GM12892 (cell line): ENCODE measurements at regions not wholly inside any gene's neighbourhood (a gene's known extent, or its start where the extent isn't known, plus 50 kb on each side); places are given as distances from the start of the nearest gene placed in this dataset.

Source experiments
- DNase-seq: peaks from one replicate; pipeline ENCODE4 v3.0.0; 2011; ENCODE audit not compliant: insufficient read length
- FAIRE-seq: peaks from 2 replicates; lab custom pipeline; 2011; peaks lifted over from hg19 to GRCh38; lab: Jason Lieb, UNC
- POLR2A ChIP-seq: IDR thresholded peaks from 2 replicates; pipeline ENCODE4 v1.6.1; 2011; ENCODE audit warnings: low read depth, low read length, control low read depth
- POLR2AphosphoS5 ChIP-seq: IDR thresholded peaks from 2 replicates; pipeline ENCODE4 v1.6.1; 2011; ENCODE audit warnings: low read depth, low read length, control low read depth
- TAF1 ChIP-seq: IDR thresholded peaks from 2 replicates; pipeline ENCODE4 v1.6.1; 2011; ENCODE audit warnings: low read depth, mild to moderate bottlenecking, control low read depth, low read length, borderline replicate concordance

- TF ChIP-seq TAF1 (no peak), POLR2AphosphoS5 (no peak), POLR2A (no peak)
- DNase-seq (no peak), FAIRE-seq (no peak)
Observed at GRCh38 chr1:195394567-195394966, 1213.7 kb downstream of the KCNT2 start.

GRCh38 chr1:195376190-195376589 lies 1232.0 kb downstream of the KCNT2 start:
- no peak for DNase-seq
- FAIRE-seq, result no peak
- TF ChIP-seq POLR2AphosphoS5 (no peak), POLR2A (no peak), TAF1 (no peak)

- no peak for FAIRE-seq
- TF ChIP-seq POLR2AphosphoS5 (no peak), POLR2A (no peak), TAF1 (no peak)
Observed at GRCh38 chr1:195373856-195374255, 1234.4 kb downstream of the KCNT2 start.

DNA sequence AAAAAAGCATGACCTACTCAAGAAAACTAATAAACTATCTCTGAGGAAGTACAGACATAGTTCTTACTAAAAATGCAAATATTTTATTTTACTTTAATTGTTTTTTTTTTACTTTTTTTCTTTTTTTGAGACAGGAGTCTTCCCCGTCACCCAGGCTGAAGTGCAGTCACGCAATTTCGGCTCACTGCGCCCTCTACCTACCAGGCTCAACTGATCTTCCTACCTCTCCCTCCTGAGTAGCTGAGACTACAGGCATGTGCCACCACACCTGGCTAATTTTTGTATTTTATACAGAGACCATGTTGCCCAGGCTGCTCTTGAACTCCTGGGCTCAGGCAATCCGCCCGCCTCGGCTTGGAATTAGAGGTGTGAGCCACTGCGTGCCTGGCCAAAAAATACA lies 1263.1 kb downstream of the KCNT2 start:
- no peak for DNase-seq
- TF ChIP-seq POLR2AphosphoS5, result no peak
- no peak for TF ChIP-seq POLR2A
- no peak for TF ChIP-seq TAF1
- FAIRE-seq, result no peak

More at GRCh38 chr1:195373856-195374255, 1234.4 kb downstream of the KCNT2 start:
- no peak for DNase-seq

DNA sequence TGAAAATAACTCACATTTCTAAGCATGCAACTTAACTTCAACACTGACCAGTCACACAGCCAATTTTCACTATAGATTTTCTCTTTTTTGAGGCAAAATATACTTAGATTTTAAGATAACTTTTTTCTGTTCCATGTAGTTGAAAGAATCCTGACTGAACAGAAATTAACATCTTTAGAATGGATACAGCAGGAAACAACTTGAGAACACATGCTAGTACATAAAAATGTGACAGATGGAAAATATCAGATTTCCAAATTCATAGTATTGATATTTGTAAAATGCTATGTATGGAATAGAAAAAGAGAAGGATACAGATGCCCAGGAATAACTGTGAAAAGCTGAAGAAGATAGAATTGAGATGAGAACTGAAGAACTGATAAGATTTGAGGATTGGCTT lies 1270.6 kb downstream of the KCNT2 start:
- no peak for FAIRE-seq
- no peak for DNase-seq
- TF ChIP-seq POLR2A (no peak), TAF1 (no peak), POLR2AphosphoS5 (no peak)

DNA sequence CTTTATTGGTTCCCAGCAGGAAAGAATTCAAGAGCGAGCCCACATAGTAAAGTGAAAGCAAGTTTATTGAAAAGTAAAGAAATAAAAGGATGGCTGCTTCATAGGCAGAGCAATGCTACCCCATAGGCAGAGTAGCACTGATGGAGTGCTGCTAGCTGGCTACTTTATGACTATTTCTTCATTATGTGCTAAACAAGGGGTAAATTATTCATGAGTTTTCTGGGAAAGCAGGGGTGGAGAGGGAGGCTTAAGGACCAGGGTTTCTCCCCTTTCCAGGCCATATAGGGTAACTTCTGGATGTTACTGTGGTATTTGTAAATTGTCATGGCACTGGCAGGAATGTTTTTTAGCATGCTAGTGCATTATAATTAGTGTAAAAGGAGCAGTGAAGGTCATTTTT lies 1271.4 kb downstream of the KCNT2 start:
- no peak for FAIRE-seq
- no peak for DNase-seq
- TF ChIP-seq POLR2AphosphoS5, result no peak
- TF ChIP-seq TAF1, result no peak
- TF ChIP-seq POLR2A, result no peak

DNA sequence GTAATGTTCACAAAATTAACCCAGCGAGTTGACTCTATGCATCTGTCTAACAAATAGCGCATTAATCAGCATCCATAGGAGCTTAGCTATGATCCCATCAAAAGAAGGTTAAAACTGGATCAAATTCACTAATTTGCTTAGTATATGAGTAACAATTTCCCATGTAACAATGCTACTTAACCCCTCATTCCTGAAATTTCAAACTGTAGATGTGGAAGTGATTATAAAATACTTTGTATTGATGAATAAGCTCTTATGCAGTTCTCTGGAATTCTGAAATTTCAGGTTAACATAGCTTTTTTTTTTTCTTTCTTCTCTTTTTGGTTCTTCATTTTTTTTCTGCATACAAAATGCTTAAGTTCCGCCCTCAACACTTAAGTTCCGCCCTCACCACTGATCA lies 1272.7 kb downstream of the KCNT2 start:
- DNase-seq (no peak), FAIRE-seq (no peak)
- TF ChIP-seq POLR2A (no peak), POLR2AphosphoS5 (no peak), TAF1 (no peak)

- TF ChIP-seq POLR2A, result no peak
- TF ChIP-seq POLR2AphosphoS5, result no peak
- no peak for TF ChIP-seq TAF1
- FAIRE-seq (no peak), DNase-seq (no peak)
Observed at GRCh38 chr1:195332102-195332501, 1276.1 kb downstream of the KCNT2 start.

- no peak for DNase-seq
- TF ChIP-seq TAF1, result no peak
- no peak for TF ChIP-seq POLR2A
- TF ChIP-seq POLR2AphosphoS5, result no peak
- FAIRE-seq, result no peak
Observed at GRCh38 chr1:195328681-195329080, 1279.6 kb downstream of the KCNT2 start.

DNA sequence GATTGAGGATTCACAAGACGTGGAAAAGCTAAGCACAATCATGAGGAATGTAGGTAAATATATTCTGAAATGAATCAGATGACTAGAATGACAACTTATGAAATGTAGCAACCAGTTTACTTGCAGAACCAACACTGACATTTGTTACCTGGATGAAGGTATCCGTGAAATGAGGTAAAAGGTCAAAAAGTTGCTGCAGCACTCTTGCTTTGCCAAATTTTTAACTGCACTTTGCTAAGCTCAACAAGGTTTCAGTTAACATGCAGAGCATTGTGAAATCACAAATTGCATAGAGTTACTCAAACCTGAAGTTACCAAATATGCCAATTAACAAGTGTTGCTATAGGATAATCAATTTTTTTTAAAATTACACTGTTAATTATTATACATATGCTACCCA lies 1280.1 kb downstream of the KCNT2 start:
- DNase-seq (no peak), FAIRE-seq (no peak)
- no peak for TF ChIP-seq TAF1
- TF ChIP-seq POLR2A, result no peak
- TF ChIP-seq POLR2AphosphoS5, result no peak

- DNase-seq, result no peak
- TF ChIP-seq TAF1 (no peak), POLR2A (no peak), POLR2AphosphoS5 (no peak)
- FAIRE-seq, result no peak
Observed at GRCh38 chr1:195327361-195327760, 1280.9 kb downstream of the KCNT2 start.

GRCh38 chr1:195326325-195326724 lies 1281.9 kb downstream of the KCNT2 start:
- no peak for FAIRE-seq
- no peak for TF ChIP-seq POLR2A
- no peak for TF ChIP-seq TAF1
- no peak for TF ChIP-seq POLR2AphosphoS5
- no peak for DNase-seq

GRCh38 chr1:195325181-195325580 lies 1283.1 kb downstream of the KCNT2 start:
- no peak for TF ChIP-seq TAF1
- TF ChIP-seq POLR2A, result no peak
- TF ChIP-seq POLR2AphosphoS5, result no peak
- no peak for FAIRE-seq
- no peak for DNase-seq
